ENCODE measurements at regions not wholly inside any gene's neighbourhood (a gene's known extent, or its start where the extent isn't known, plus 50 kb on each side); places are given as distances from the start of the nearest gene placed in this dataset.

DNA sequence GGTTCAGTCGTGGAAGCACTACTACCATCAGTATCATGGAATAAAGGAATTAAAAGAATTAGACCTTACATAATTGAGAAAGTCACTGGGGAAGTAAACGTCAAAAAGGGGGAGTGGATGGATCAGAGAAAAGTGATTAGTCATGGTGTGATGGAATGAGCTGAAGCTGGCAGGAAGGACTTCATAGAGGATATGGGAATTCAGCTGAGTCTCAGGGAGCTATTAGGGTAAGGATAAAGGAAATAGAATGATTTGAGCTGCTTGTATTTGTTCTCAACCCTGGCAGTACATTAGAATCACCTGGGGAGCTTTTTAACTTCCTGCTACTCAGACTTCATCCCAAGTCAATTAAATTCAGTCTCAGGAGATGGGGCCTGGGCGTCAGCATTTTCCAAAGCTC lies 53.4 kb upstream of the SETBP1 start:
- DNase-seq, result no peak

DNA sequence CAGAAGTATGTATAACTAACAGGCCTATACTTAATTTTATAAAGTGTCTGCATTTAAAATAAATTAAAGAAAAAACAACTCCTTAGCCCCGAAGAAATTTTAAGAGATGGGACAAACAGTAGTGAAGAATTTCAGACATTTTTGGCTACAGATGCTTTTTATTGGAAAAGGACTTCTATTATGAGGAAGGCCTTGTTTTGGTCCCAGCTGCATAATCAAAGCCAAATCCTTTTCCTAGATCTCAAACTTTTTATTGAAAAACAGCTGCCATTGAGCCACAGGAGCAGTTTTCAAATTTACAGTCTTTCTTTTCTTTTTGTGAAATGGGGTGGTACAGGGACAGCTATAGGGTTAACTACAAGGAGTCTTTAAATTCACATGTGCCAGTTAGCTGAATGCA lies 51.3 kb upstream of the SETBP1 start:
- no peak for DNase-seq

DNA sequence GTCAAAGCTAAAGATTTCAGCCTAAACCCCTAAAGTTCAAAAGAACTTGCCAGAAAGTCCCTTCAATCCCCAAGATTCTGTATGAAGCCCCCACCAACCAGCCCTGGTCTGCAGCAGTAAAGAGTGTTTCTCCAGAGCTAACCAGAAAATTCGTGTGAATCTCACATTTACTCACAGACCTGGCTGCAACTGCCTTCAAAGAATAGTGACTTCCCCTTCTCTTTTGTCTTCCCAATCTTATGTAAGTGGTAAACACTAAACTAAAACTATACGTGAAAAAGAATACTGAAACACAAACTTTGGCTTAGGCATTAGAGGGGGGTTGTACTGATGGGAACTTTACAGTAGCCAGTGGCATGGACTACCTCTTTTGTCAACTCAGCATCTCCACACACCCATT lies 50.6 kb upstream of the SETBP1 start:
- no peak for DNase-seq
